RWPE1 (cell line): ENCODE measurements at regions not wholly inside any gene's neighbourhood (a gene's known extent, or its start where the extent isn't known, plus 50 kb on each side); places are given as distances from the start of the nearest gene placed in this dataset.
"Not testable (repeated sequence)": the region's sequence is repeated elsewhere in the genome, so short reads cannot be mapped to it uniquely, and the experiment has no call there.

ENCODE experiments used
- CTCF ChIA-PET: fragments of 350-600 bp; sonication (Branson Sonifier 250); formaldehyde crosslinking; extraction: SDS; loops from one replicate; lab custom pipeline; 2021; lab: Yijun Ruan, JAX
- POLR2A ChIA-PET: fragments of 400-600 bp; formaldehyde crosslinking; extraction: SDS; loops from one replicate; lab custom pipeline; 2020; ENCODE audit warnings: antibody characterized with exemption; ENCODE audit not compliant: low non-redundant PET; lab: Yijun Ruan, JAX
- DNase-seq: peaks from one replicate; pipeline ENCODE4 v3.0.0; 2012; ENCODE audit warnings: low spot score
- H3K27ac ChIP-seq: fragments of 450-650 bp; 2 replicates; pipeline ENCODE4 v1.5.1; 2017
- TF ChIP-seq, protein P1 (sequence below): fragments of 450-650 bp; conservative IDR thresholded peaks from 2 replicates; pipeline ENCODE4 v1.5.1; 2017; ENCODE audit warnings: low read depth, mild to moderate bottlenecking

DNA sequence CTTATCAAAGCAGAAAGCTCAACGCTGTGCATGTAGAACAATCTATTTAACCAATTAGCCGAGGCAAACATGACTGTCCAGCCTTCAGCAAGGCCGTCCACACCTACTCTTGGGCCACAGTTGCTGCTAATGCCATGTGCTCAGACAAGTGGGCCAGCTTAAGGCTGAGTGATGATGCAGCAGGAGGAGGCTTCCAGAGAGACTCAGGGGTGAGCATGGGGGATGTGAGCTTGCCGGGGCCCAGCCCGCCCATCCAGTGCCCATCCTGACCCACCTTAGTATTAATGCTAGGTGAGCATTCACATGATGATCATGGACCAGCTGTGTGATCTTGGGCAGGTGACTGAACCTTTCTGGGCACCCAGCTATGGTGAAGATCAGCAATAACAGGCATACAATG is 150.1 kb downstream of the TPRA1 start:
- CTCF ChIA-PET: interaction anchor here (0.6 to 0.7 kb wide), 3 partner anchors 389 to 1766 kb away, joined by 3 read pairs; no protein-coding TSS in a partner anchor
- POLR2A ChIA-PET: no interaction called here
- no peak for DNase-seq
- TF ChIP-seq, protein P1, sequence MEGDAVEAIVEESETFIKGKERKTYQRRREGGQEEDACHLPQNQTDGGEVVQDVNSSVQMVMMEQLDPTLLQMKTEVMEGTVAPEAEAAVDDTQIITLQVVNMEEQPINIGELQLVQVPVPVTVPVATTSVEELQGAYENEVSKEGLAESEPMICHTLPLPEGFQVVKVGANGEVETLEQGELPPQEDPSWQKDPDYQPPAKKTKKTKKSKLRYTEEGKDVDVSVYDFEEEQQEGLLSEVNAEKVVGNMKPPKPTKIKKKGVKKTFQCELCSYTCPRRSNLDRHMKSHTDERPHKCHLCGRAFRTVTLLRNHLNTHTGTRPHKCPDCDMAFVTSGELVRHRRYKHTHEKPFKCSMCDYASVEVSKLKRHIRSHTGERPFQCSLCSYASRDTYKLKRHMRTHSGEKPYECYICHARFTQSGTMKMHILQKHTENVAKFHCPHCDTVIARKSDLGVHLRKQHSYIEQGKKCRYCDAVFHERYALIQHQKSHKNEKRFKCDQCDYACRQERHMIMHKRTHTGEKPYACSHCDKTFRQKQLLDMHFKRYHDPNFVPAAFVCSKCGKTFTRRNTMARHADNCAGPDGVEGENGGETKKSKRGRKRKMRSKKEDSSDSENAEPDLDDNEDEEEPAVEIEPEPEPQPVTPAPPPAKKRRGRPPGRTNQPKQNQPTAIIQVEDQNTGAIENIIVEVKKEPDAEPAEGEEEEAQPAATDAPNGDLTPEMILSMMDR: no peak
- no peak overlapping the region for H3K27ac ChIP-seq

DNA sequence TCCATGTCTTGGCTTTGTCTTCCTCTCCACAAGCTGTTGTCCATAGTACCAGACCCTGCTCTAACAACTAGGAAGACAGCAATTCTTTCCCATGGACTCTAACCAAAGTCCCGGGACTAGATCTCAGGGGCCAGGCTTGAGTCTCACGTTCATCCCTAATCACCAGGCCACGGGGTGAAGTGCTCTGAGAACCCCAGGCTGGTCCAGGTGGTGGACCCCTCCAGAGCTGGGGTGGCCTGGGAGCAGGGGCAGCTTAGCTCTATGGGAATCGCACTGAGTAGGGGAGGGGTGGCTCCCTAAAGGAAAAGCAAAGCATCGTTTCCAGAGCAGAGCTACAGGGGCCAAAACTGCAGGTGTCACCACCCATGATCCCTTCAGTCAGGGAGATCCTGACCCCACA is 150.9 kb downstream of the TPRA1 start:
- no peak overlapping the region for H3K27ac ChIP-seq
- ChIA-PET POLR2A (no interaction called here), CTCF (interaction anchor here (0.6 to 1.1 kb wide), 5 partner anchors 11 to 1765 kb away, joined by 3 read pairs; no protein-coding TSS in a partner anchor)
- TF ChIP-seq, protein P1: no peak
- DNase-seq: no peak

DNA sequence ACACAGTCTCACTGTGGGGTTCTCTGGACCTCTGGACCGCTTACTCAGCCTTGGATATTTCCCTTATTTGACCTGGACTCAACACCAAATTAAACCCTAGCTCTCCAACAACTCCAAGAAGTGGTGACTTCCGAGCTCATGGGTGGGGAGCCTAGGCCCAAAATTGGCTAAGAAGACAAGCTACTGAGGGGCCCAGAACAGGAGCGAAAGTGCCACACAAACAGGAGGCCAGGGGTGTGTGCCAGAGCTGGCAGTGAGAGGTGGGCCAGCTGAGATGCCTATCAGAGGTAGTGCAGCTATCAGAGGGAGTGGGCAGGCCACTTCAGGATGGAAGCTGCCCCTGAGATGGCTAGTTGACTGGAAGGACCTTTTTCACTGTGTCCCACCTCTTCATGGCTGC is 151.1 kb upstream of the PRR20G start:
- POLR2A ChIA-PET: no interaction called here
- no peak overlapping the region for H3K27ac ChIP-seq
- TF ChIP-seq, protein P1: no peak
- CTCF ChIA-PET: interaction anchor here (1.0 to 1.1 kb wide), 2 partner anchors 10 to 138 kb away, joined by 3 read pairs; no protein-coding TSS in a partner anchor
- no peak for DNase-seq

DNA sequence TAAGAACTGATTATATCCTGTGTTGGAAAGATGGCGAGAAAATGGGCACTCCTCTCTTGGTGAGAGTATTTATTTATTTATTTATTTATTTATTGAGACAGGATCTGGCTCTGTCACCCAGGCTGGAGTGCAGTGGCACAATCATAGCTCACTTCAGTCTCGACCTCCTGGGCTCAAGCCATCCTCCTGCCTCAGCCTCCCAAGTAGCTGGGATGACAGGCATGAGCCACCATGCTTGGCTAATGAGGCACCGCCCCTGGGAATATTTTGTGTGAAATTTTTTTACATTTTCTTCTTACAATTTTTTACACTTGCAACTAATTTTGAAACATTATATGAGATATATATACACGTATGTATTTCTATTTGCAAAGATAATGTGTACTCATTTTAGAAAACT is 150.5 kb upstream of the PRR20G start:
- TF ChIP-seq, protein P1: no peak
- DNase-seq: no peak
- CTCF ChIA-PET: interaction anchor here (1.0 kb wide), 1 partner anchor 10 kb away, joined by 3 read pairs; no protein-coding TSS in a partner anchor

DNA sequence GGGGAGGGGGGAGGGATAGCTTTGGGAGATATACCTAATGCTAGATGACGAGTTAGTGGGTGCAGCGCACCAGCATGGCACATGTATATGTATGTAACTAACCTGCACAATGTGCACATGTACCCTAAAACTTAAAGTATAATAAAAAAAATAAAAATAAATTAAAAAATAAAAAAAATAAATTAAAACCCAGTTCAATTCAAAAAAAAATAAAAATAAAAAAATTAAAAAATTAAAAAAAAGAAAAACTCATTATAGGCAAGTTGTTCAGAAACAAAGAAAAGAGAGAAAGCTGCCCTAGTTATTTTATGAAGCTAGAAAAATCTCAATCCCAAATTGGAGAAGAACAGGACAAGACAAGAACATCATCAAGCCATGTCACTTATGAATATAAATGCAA is 147.5 kb upstream of the PRR20G start:
- POLR2A ChIA-PET: not testable (repeated sequence)
- CTCF ChIA-PET: interaction anchor here (1.1 kb wide), 1 partner anchor 756 kb away, joined by 3 read pairs; no protein-coding TSS in a partner anchor

More for the DNA sequence above, 150.5 kb upstream of the PRR20G start:
- H3K27ac ChIP-seq: no peak overlapping the region
- POLR2A ChIA-PET: no interaction called here

DNA sequence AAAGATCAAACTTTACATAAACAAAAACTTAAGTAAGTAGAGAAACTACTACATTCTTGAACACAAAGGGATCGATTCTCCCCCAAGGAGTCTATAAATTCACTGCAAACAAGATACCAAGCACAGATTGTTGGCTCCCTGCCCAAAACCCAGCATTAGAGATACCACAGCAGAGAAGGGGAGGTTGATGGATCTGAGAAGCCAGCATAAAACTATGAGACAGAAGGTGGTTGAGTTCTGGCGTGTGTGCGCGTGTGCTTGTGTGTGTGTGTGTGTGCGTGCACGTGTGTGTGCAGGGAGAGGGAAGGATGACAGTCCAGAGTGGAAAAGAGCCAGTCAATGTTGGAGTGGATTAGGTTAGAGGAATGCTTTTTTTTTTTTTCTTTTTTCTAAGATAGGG is 143.2 kb upstream of the PRR20G start:
- CTCF ChIA-PET: no interaction called here

More for the DNA sequence above, 147.5 kb upstream of the PRR20G start:
- DNase-seq, H3K27ac ChIP-seq: not testable (repeated sequence)

More for the DNA sequence above, 143.2 kb upstream of the PRR20G start:
- H3K27ac ChIP-seq: no peak overlapping the region
- POLR2A ChIA-PET: no interaction called here
- no peak for DNase-seq
- TF ChIP-seq, protein P1: no peak
